ENCODE measurements at regions not wholly inside any gene's neighbourhood (a gene's known extent, or its start where the extent isn't known, plus 50 kb on each side); places are given as distances from the start of the nearest gene placed in this dataset.
"Not testable (repeated sequence)": the region's sequence is repeated elsewhere in the genome, so short reads cannot be mapped to it uniquely, and the experiment has no call there.

- TF ChIP-seq, protein P1, sequence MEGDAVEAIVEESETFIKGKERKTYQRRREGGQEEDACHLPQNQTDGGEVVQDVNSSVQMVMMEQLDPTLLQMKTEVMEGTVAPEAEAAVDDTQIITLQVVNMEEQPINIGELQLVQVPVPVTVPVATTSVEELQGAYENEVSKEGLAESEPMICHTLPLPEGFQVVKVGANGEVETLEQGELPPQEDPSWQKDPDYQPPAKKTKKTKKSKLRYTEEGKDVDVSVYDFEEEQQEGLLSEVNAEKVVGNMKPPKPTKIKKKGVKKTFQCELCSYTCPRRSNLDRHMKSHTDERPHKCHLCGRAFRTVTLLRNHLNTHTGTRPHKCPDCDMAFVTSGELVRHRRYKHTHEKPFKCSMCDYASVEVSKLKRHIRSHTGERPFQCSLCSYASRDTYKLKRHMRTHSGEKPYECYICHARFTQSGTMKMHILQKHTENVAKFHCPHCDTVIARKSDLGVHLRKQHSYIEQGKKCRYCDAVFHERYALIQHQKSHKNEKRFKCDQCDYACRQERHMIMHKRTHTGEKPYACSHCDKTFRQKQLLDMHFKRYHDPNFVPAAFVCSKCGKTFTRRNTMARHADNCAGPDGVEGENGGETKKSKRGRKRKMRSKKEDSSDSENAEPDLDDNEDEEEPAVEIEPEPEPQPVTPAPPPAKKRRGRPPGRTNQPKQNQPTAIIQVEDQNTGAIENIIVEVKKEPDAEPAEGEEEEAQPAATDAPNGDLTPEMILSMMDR (IDR thresholded peaks at IDR 0.05; ENCODE audit: insufficient read depth, low read length, poor library complexity, severe bottlenecking) = no peak
- H3K27me3 ChIP-seq (ENCODE audit: control insufficient read depth, insufficient read depth, low read length) = no peaks in the 10 kb centered on the region
- H3K4me3 ChIP-seq (ENCODE audit: low read depth, low read length) = no peak overlapping the region
- DNase-seq (ENCODE audit: low read depth) = no peak
- no peaks in the 10 kb centered on the region for H3K36me3 ChIP-seq (ENCODE audit: control insufficient read depth, insufficient read depth, low read length)
Measured at GRCh38 chr5:124960266-124960665, 213.8 kb upstream of the ZNF608 start.

- H3K27me3 ChIP-seq (ENCODE audit: control insufficient read depth, insufficient read depth, low read length) = no peaks in the 10 kb centered on the region
- DNase-seq (ENCODE audit: low read depth) = no peak
- no peaks in the 10 kb centered on the region for H3K36me3 ChIP-seq (ENCODE audit: control insufficient read depth, insufficient read depth, low read length)
- H3K4me3 ChIP-seq (ENCODE audit: low read depth, low read length) = no peak overlapping the region
- TF ChIP-seq, protein P1 (IDR thresholded peaks at IDR 0.05; ENCODE audit: insufficient read depth, low read length, poor library complexity, severe bottlenecking) = no peak
Measured at GRCh38 chr5:124961521-124961920, 215.1 kb upstream of the ZNF608 start.

- no peak overlapping the region for H3K4me3 ChIP-seq (ENCODE audit: low read depth, low read length)
- no peak for DNase-seq (ENCODE audit: low read depth)
- H3K27me3 ChIP-seq (ENCODE audit: control insufficient read depth, insufficient read depth, low read length) = no peaks in the 10 kb centered on the region
- TF ChIP-seq, protein P1 (IDR thresholded peaks at IDR 0.05; ENCODE audit: insufficient read depth, low read length, poor library complexity, severe bottlenecking) = no peak
- H3K36me3 ChIP-seq (ENCODE audit: control insufficient read depth, insufficient read depth, low read length) = no peaks in the 10 kb centered on the region
Measured at GRCh38 chr5:124962111-124962510, 215.7 kb upstream of the ZNF608 start.

GRCh38 chr5:124962735-124963134 is 216.3 kb upstream of the ZNF608 start:
- H3K4me3 ChIP-seq (ENCODE audit: low read depth, low read length) = no peak overlapping the region
- H3K27me3 ChIP-seq (ENCODE audit: control insufficient read depth, insufficient read depth, low read length) = no peaks in the 10 kb centered on the region
- TF ChIP-seq, protein P1 (IDR thresholded peaks at IDR 0.05; ENCODE audit: insufficient read depth, low read length, poor library complexity, severe bottlenecking) = no peak

DNA sequence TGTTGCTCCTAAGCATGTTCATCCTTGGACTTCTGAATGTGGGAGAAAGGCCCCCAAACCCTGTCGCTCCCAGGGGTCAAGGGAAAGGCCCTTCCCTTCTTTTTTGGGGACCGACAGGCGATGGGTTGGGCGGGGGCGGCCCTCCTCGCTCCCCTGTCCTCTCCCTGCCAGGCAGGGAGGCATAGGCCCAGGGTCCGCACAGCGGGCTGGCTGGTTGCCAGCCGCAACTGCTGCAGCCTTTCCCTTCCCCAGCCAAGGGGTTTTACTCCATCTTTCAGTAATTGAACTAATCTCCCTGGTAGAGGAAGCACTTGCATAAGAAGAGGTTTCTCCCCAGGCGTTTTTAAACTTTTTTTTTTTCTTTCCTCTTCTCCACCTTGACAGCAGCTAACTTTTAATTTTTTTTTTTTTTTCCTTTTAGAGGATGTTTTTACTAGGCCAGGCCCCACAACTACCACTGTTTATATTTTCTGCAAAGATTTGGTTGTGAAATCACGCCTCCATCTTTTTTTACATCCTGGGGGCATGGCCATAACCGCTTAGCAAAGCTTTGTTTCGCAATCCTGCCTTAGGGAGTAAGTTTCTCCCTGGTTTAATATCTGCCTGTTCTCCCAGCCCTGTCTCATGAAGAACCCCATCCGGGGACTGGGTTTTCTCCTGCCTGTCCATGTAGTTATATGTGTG is 216.9 kb upstream of the ZNF608 start:
- no peaks in the 10 kb centered on the region for H3K36me3 ChIP-seq (ENCODE audit: control insufficient read depth, insufficient read depth, low read length)
- DNase-seq (ENCODE audit: low read depth) = no peak
- H3K27me3 ChIP-seq (ENCODE audit: control insufficient read depth, insufficient read depth, low read length) = no peaks in the 10 kb centered on the region
- TF ChIP-seq, protein P1 (IDR thresholded peaks at IDR 0.05; ENCODE audit: insufficient read depth, low read length, poor library complexity, severe bottlenecking) = no peak
- H3K4me3 ChIP-seq (ENCODE audit: low read depth, low read length) = no peak overlapping the region

More at GRCh38 chr5:124962735-124963134, 216.3 kb upstream of the ZNF608 start:
- H3K36me3 ChIP-seq (ENCODE audit: control insufficient read depth, insufficient read depth, low read length) = no peaks in the 10 kb centered on the region
- no peak for DNase-seq (ENCODE audit: low read depth)

DNA sequence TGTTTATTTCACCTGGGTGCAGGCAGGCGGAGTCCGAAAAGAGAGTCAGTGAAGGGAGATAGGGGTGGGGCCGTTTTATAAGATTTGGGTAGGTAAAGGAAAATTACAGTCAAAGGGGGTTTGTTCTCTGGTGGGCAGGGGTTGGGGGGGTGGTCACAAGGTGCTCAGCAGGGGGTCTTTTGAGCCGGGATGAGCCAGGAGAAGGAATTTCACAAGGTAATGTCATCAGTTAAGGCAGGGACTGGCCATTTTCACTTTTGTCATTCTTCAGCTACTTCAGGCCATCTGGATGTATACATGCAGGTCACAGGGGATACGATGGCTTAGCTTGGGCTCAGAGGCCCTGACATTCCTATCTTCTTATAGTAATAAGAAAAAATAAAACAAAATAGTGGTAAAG is 220.3 kb upstream of the ZNF608 start:
- not testable (repeated sequence) for H3K4me3 ChIP-seq (ENCODE audit: low read depth, low read length); H3K27me3 ChIP-seq (ENCODE audit: control insufficient read depth, insufficient read depth, low read length); H3K36me3 ChIP-seq (ENCODE audit: control insufficient read depth, insufficient read depth, low read length); DNase-seq (ENCODE audit: low read depth)

- not testable (repeated sequence) for DNase-seq (ENCODE audit: low read depth); H3K27me3 ChIP-seq (ENCODE audit: control insufficient read depth, insufficient read depth, low read length); H3K4me3 ChIP-seq (ENCODE audit: low read depth, low read length); H3K36me3 ChIP-seq (ENCODE audit: control insufficient read depth, insufficient read depth, low read length)
Measured at GRCh38 chr5:124970381-124970780, 223.9 kb upstream of the ZNF608 start.

All from kidney epithelial cell (primary cell).